ENCODE measurements at regions not wholly inside any gene's neighbourhood (a gene's known extent, or its start where the extent isn't known, plus 50 kb on each side); places are given as distances from the start of the nearest gene placed in this dataset.

DNA sequence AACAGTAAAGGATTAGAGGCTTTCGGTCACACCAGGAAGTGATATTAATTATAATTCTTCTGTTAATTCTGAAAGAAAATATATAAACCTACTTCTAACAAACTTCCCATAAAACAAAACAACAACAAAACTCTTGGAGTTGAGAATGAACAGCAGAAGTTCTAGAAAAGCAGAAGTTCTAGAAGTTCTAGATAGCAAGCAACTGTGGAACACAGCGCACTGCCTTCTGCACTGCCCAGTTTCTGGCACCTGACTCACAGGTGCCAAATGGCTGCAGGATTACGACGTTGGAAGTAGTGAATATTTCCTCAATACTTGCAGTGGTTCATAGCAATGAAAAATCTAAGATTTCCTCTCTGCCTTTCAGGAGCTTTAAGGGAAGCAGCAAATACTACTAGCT, 132.2 kb downstream of the OR13A1 start:
- Histone ChIP-seq H3K9me3 (replicated peaks; ENCODE audit: control insufficient read depth, insufficient read depth, low read length) (no peaks in the 10 kb centered on the region), H3K36me3 (ENCODE audit: control insufficient read depth in 2 of 2, extremely low read depth in 1 of 2, insufficient read depth in 2 of 2, low read length in 2 of 2) (no peaks in the 10 kb centered on the region), H3K27me3 (ENCODE audit: control insufficient read depth in 2 of 2, insufficient read depth in 2 of 2, low read length in 2 of 2) (no peaks in the 10 kb centered on the region), H4K20me1 (replicated peaks; ENCODE audit: control insufficient read depth, extremely low read depth, insufficient read depth, low read length) (no peaks in the 10 kb centered on the region), H3K4me1 (ENCODE audit: control insufficient read depth, extremely low read depth, insufficient read depth, low read length) (no peaks in the 10 kb centered on the region), H2AFZ (ENCODE audit: low read depth, low read length) (no peak overlapping the region), H3K9ac (replicated peaks; ENCODE audit: extremely low read depth, insufficient read depth, low read length) (no peak overlapping the region), H3K27ac (ENCODE audit: insufficient read depth, low read depth, low read length) (no peak overlapping the region), H3K9me1 (replicated peaks; ENCODE audit: control insufficient read depth, extremely low read depth, insufficient read depth, low read length) (no peaks in the 10 kb centered on the region), H3K79me2 (ENCODE audit: control insufficient read depth, insufficient read depth, low read length) (no peaks in the 10 kb centered on the region), H3K4me2 (ENCODE audit: insufficient read depth, low read length) (no peak overlapping the region), H3K4me3 (replicated peaks in 1 of 3; ENCODE audit: insufficient read depth in 1 of 3, low read depth in 1 of 3, low read length in 3 of 3) (no peak overlapping the region)
- CTCF ChIA-PET, result interaction anchor here (1.0 kb wide), 1 partner anchor 47 kb away, joined by 3 read pairs; no protein-coding TSS in a partner anchor
- TF ChIP-seq MYC (IDR thresholded peaks at IDR 0.05; ENCODE audit: low read depth, low read length) (no peak), POLR2AphosphoS5 (IDR thresholded peaks at IDR 0.05; ENCODE audit: insufficient read depth, low read depth, low read length) (no peak), JUN (IDR thresholded peaks at IDR 0.05; ENCODE audit: borderline replicate concordance, insufficient read depth, insufficient read length, low read depth) (no peak), FOS (IDR thresholded peaks at IDR 0.05; ENCODE audit: borderline replicate concordance, insufficient read depth, low read length) (no peak), POLR2A (IDR thresholded peaks at IDR 0.05; ENCODE audit: low read depth, low read length) (no peak), EZH2 (IDR thresholded peaks at IDR 0.05; ENCODE audit: borderline replicate concordance, low read depth, low read length, severe bottlenecking) (no peak), GATA2 (IDR thresholded peaks at IDR 0.05; ENCODE audit: insufficient read depth, insufficient read length, low read depth, low read length) (no peak)
- TF ChIP-seq, protein P1, sequence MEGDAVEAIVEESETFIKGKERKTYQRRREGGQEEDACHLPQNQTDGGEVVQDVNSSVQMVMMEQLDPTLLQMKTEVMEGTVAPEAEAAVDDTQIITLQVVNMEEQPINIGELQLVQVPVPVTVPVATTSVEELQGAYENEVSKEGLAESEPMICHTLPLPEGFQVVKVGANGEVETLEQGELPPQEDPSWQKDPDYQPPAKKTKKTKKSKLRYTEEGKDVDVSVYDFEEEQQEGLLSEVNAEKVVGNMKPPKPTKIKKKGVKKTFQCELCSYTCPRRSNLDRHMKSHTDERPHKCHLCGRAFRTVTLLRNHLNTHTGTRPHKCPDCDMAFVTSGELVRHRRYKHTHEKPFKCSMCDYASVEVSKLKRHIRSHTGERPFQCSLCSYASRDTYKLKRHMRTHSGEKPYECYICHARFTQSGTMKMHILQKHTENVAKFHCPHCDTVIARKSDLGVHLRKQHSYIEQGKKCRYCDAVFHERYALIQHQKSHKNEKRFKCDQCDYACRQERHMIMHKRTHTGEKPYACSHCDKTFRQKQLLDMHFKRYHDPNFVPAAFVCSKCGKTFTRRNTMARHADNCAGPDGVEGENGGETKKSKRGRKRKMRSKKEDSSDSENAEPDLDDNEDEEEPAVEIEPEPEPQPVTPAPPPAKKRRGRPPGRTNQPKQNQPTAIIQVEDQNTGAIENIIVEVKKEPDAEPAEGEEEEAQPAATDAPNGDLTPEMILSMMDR (IDR thresholded peaks at IDR 0.05; ENCODE audit: extremely low read depth in 1 of 2, insufficient read depth in 1 of 2, low read depth in 1 of 2, low read length in 2 of 2), result no peak
- TF ChIP-seq, protein P2, sequence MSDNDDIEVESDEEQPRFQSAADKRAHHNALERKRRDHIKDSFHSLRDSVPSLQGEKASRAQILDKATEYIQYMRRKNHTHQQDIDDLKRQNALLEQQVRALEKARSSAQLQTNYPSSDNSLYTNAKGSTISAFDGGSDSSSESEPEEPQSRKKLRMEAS (IDR thresholded peaks at IDR 0.05; ENCODE audit: insufficient read depth, insufficient read length), result no peak
- intact Hi-C loops (cut with micrococcal nuclease) (no loop called here), dilution Hi-C loops (cut with MboI; ENCODE audit: extremely low pct_ligation_motif_present, low sequenced_read_pairs) (no loop called here)
- POLR2A ChIA-PET, result no interaction called here
- BruUV-seq (replicated peaks), result no TSS peak
- no peak for FAIRE-seq
- DNase-seq (ENCODE audit: low read depth, low spot score), result no peak
